Thyroid gland (tissue), 4 donors: ENCODE measurements at regions not wholly inside any gene's neighbourhood (a gene's known extent, or its start where the extent isn't known, plus 50 kb on each side); places are given as distances from the start of the nearest gene placed in this dataset.

Source experiments
- DNase-seq, 2 donors: peaks; one replicate each; pipeline ENCODE4 v3.0.0-alpha.2; 2019
- H3K27ac ChIP-seq, 3 donors: fragments of 200-600 bp; sonication (generic); 1 replicate in 2 of 3; 2 replicates in 1 of 3; pipeline ENCODE4 v1.5.1; 2016 to 2019; ENCODE audit warnings: mild to moderate bottlenecking in 1 of 3, moderate library complexity in 1 of 3
- H3K27me3 ChIP-seq: fragments of 200-600 bp; sonication (generic); one replicate; pipeline ENCODE4 v1.5.1; 2019
- H3K36me3 ChIP-seq, 2 donors: fragments of 200-600 bp; sonication (generic); one replicate each; pipeline ENCODE4 v1.5.1; 2016 to 2019
- H3K4me1 ChIP-seq, 2 donors: fragments of 200-600 bp; sonication (generic); one replicate each; pipeline ENCODE4 v1.5.1; 2017 to 2019
- H3K4me3 ChIP-seq, 3 donors: fragments of 200-600 bp; sonication (generic); replicated peaks in 1 of 3; 1 replicate in 2 of 3; 2 replicates in 1 of 3; pipeline ENCODE4 v1.5.1; 2016; ENCODE audit warnings: mild to moderate bottlenecking in 1 of 3
- H3K9me3 ChIP-seq: fragments of 200-600 bp; sonication (generic); one replicate; pipeline ENCODE4 v1.5.1; 2017
- CTCF ChIP-seq, 6 experiments: fragments of 200-600 bp in 3 of 6; fragments of 450-650 bp in 3 of 6; sonication (generic) in 3 of 6; IDR thresholded peaks; one replicate each; pipeline ENCODE4 v1.5.1; 2016 to 2019; ENCODE audit warnings: antibody characterized with exemption in 6 of 6, mild to moderate bottlenecking in 2 of 6, inconsistent platforms in 1 of 6, moderate library complexity in 1 of 6
- POLR2A ChIP-seq, 2 donors: fragments of 450-650 bp; IDR thresholded peaks; one replicate each; pipeline ENCODE4 v1.6.1; 2017; ENCODE audit warnings: antibody characterized with exemption in 2 of 2, mild to moderate bottlenecking in 2 of 2, moderate library complexity in 1 of 2
- WGBS, 2 donors: methylation state at CpG; one replicate each; pipeline ENCODE4 v1.1.5; 2017; 5-methylcytosine and 5-hydroxymethylcytosine counted together
- intact Hi-C: fragments of 100-400 bp; cut with DNase I; formaldehyde crosslinking; loops from one replicate; pipeline ENCODE4 v1.15.1; 2023

DNA sequence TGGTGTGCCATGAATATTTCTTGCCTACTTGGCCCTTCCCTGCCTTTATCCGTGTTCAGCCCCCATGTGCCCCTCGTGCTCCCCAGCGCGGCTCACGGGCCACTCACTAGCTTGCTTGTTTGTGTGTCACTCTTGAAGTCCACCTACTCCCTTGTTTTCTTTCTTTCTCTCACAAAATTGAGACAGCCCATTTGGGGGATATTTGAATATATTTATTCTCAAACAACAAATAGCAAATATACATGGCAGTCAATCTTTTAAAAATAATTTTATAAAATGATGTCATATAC lies 82.2 kb downstream of the PLXNA1 start:
- Histone ChIP-seq H3K4me3 (no peak overlapping the region), H3K4me1 (no peaks in the 10 kb centered on the region), H3K27ac (no peak overlapping the region), H3K27me3 (no peaks in the 10 kb centered on the region), H3K9me3 (no peaks in the 10 kb centered on the region), H3K36me3 (no peaks in the 10 kb centered on the region)
- TF ChIP-seq POLR2A (IDR thresholded peaks at IDR 0.05) (no peak), CTCF (IDR thresholded peaks at IDR 0.05) (no peak)
- intact Hi-C loops, result no loop called here
- 86 to 90% methylated on average over 5 of the region's 5 CpGs for WGBS, 2 donors
- DNase-seq, result no peak

DNA sequence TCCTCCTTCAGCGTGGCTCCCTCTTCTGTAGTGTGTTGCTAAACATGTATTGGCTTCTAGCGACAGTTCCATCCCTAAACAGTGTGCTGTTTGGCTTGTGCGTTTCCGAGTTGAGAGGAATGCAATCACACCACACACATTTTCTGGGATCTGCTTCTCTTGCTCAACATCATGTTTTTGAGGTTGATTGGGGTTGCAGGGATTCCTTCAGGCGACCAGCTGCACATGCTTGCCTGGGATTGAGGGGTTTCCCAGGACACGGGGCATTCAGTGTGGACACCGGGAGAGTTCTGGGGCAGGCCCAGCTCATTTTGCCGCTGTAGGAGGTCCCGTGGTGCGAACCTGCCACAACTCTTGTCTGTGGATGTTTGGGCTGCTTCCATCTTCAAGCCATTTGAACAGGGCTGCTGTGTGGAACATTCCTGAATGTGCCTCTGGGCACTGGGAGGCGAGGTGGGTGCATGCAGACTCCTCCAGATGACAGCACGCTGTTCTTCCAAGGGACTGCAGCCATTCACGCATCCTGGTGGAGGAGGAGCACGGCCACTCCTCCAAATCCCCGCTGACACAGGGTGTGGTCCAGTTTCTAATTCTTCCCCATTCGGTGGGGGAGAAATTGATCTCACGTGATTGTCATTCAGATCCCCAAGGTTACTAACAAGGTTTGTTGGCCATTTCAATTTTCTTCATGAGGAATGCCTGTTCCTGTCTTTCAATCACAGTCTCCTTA lies 82.8 kb downstream of the PLXNA1 start:
- no peak overlapping the region for H3K4me3 ChIP-seq
- no peak overlapping the region for H3K27ac ChIP-seq
- no peaks in the 10 kb centered on the region for H3K4me1 ChIP-seq
- H3K36me3 ChIP-seq, result no peaks in the 10 kb centered on the region
- 83 to 88% methylated on average over 17 of the region's 17 CpGs for WGBS, 2 donors
- intact Hi-C loops, result no loop called here
- TF ChIP-seq CTCF (IDR thresholded peaks at IDR 0.05) (no peak), POLR2A (IDR thresholded peaks at IDR 0.05) (no peak)
- no peak for DNase-seq
- no peaks in the 10 kb centered on the region for H3K9me3 ChIP-seq
- no peaks in the 10 kb centered on the region for H3K27me3 ChIP-seq

DNA sequence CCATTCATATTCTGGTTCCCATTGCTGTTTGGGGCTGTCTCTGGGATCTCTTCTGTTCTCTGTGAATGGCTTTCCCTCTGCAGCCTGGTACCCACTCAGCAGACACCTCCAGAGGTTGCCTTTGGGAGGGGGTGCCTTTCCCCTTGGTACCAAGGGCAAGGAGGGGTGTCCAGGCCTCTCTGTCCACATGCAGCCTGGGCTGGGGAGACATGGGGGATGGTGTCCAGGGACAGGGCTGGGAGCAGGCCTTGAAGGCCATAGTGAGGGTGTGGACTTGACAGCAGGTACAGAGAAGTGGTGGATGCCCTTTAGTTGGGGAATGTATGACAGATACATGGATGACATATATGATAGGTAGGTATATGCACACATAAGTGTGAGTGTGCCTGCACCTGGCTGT lies 83.7 kb downstream of the PLXNA1 start:
- no peak overlapping the region for H3K27ac ChIP-seq
- no peak for DNase-seq
- peaks cover 4 to 6% of the 10 kb centered on the region in 2 donors for H3K4me1 ChIP-seq
- no peaks in the 10 kb centered on the region for H3K36me3 ChIP-seq
- H3K27me3 ChIP-seq, result no peaks in the 10 kb centered on the region
- intact Hi-C loops, result no loop called here
- H3K9me3 ChIP-seq, result no peaks in the 10 kb centered on the region
- no peak overlapping the region for H3K4me3 ChIP-seq
- no peak for TF ChIP-seq CTCF (IDR thresholded peaks at IDR 0.05)

DNA sequence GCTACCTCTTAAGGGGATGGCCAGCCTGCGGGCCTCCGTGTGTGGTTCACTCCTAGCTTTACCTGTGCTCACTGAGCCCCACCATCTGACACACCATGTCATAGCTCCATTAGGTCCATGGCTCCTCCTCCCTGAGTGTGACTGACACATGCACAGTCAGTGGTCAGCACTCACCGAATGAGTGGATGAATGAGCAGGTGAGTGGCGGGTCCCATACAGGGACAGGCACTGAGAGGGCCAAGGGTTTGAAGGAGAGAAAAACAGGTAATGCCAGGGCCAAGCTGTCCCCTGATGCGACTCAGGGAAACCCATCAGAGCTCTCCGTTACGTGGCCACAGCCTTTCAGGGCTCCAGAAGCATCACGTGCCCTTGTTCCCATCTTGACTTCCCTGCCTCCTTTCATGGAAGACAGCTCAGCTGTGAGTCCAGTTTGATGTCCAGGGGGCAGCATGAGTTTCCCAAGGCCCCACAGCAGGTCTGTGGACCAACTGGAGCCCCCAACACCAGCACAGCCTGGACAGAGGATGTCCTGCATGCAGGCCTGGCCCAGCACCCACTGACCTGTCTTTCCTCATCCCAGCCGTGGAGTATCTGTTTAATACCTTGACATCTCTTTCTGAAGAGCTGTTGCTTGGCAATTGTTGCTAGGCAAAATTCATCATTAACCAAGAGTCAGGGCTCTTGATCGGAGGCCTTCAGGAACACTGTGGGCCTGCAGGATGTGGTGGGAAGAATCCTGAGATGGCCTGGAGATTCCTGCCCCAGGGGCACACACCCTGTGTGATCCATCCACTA lies 84.4 kb downstream of the PLXNA1 start:
- Histone ChIP-seq H3K36me3 (no peaks in the 10 kb centered on the region), H3K27me3 (no peaks in the 10 kb centered on the region), H3K27ac (no peak overlapping the region), H3K9me3 (no peaks in the 10 kb centered on the region), H3K4me3 (no peak overlapping the region), H3K4me1 (peaks cover 7 to 11% of the 10 kb centered on the region in 2 donors)
- 83 to 86% methylated on average over 8 to 10 of the region's 10 CpGs for WGBS, 2 donors
- DNase-seq, result peak; percentile 31 to 35
- TF ChIP-seq CTCF (IDR thresholded peaks at IDR 0.05) (no peak), POLR2A (IDR thresholded peaks at IDR 0.05) (no peak)
- intact Hi-C loops, result no loop called here

DNA sequence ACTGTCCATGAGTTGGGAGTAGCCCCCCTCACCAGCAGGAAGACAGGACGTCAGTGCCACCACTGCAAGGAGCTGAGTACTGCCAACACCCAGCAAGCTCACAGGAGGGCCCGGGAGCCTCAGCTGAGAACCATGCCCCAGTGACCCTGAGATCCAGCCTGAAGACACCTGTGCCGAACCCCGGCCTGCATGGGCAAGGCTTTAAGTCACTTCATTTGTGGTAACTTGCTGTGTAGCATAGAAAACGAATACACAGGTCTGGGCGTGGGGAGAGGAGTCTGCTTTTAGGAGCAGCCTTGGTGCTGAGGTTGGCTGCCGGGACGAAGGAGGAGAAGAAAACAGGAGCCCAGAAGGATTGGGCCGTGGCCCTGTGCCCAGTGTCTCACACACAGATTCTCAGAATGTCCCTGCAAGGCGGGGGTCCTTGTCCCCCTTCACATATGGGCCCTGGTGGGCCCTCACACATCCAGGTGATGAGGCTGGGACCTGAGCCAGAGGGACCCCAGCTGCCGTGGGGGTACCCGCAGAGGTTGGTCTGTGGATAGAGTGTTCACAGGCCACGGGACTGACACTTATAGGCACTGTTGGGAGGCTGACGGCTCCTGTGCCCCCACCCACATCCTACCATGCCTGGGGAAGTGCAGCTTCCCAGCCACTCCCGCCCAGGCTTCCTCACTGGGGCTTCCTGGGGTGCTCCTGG lies 85.3 kb downstream of the PLXNA1 start:
- no peaks in the 10 kb centered on the region for H3K27me3 ChIP-seq
- 88 to 90% methylated on average over 15 of the region's 15 CpGs for WGBS, 2 donors
- peaks cover 16 to 21% of the 10 kb centered on the region in 2 donors for H3K4me1 ChIP-seq
- intact Hi-C loops, result no loop called here
- no peak overlapping the region for H3K4me3 ChIP-seq
- DNase-seq, result no peak
- TF ChIP-seq POLR2A (IDR thresholded peaks at IDR 0.05), result no peak
- no peak for TF ChIP-seq CTCF (IDR thresholded peaks at IDR 0.05)
- no peak overlapping the region for H3K27ac ChIP-seq
- no peaks in the 10 kb centered on the region for H3K9me3 ChIP-seq
- no peaks in the 10 kb centered on the region for H3K36me3 ChIP-seq
